Peyer's patch (tissue), 4 donors: ENCODE measurements at regions not wholly inside any gene's neighbourhood (a gene's known extent, or its start where the extent isn't known, plus 50 kb on each side); places are given as distances from the start of the nearest gene placed in this dataset.

Experiments used
- DNase-seq, 3 donors: peaks; one replicate each; pipeline ENCODE4 v3.0.0-alpha.2; 2017 to 2019
- H3K27ac ChIP-seq, 4 donors: fragments of 200-600 bp; sonication (generic); one replicate each; pipeline ENCODE4 v1.5.1; 2016 to 2019
- H3K27me3 ChIP-seq, 2 donors: fragments of 200-600 bp; sonication (generic); one replicate each; pipeline ENCODE4 v1.5.1; 2019
- H3K36me3 ChIP-seq, 3 donors: fragments of 200-600 bp; sonication (generic); one replicate each; pipeline ENCODE4 v1.5.1; 2016 to 2019
- H3K4me1 ChIP-seq, 4 donors: fragments of 200-600 bp; sonication (generic); one replicate each; pipeline ENCODE4 v1.5.1; 2016 to 2019
- H3K4me3 ChIP-seq, 4 donors: fragments of 200-600 bp; sonication (generic); 1 replicate in 3 of 4; 2 replicates in 1 of 4; pipeline ENCODE4 v1.5.1; 2016 to 2019; ENCODE audit warnings: mild to moderate bottlenecking in 1 of 4
- H3K9me3 ChIP-seq, 4 donors: fragments of 200-600 bp; sonication (generic); one replicate each; pipeline ENCODE4 v1.5.1; 2016 to 2019; ENCODE audit warnings: mild to moderate bottlenecking in 1 of 4
- CTCF ChIP-seq, 6 experiments: fragments of 450-650 bp in 4 of 6; fragments of 200-600 bp in 2 of 6; sonication (generic) in 1 of 6; IDR thresholded peaks; one replicate each; pipeline ENCODE4 v1.5.1; 2017 to 2019; ENCODE audit warnings: antibody characterized with exemption in 6 of 6, mild to moderate bottlenecking in 3 of 6, moderate library complexity in 1 of 6
- POLR2A ChIP-seq, 2 donors: fragments of 450-650 bp; IDR thresholded peaks; one replicate each; pipeline ENCODE4 v1.5.1; 2017; ENCODE audit warnings: antibody characterized with exemption in 2 of 2, mild to moderate bottlenecking in 2 of 2, moderate library complexity in 2 of 2

- no peak for TF ChIP-seq CTCF (IDR thresholded peaks at IDR 0.05)
- TF ChIP-seq POLR2A (IDR thresholded peaks at IDR 0.05): no peak
- H3K27me3 ChIP-seq: no peaks in the 10 kb centered on the region
- H3K36me3 ChIP-seq: no peaks in the 10 kb centered on the region
- H3K27ac ChIP-seq: no peak overlapping the region
- H3K4me3 ChIP-seq: no peak overlapping the region
- no peaks in the 10 kb centered on the region for H3K9me3 ChIP-seq
- no peak for DNase-seq
- no peaks in the 10 kb centered on the region for H3K4me1 ChIP-seq
These were observed 199.9 kb upstream of the KRR1 start for GRCh38 chr12:75711271-75711670.

- no peaks in the 10 kb centered on the region for H3K4me1 ChIP-seq
- no peak for TF ChIP-seq POLR2A (IDR thresholded peaks at IDR 0.05)
- no peak for TF ChIP-seq CTCF (IDR thresholded peaks at IDR 0.05)
These were observed 199.1 kb upstream of the KRR1 start for GRCh38 chr12:75710361-75711069.

DNA sequence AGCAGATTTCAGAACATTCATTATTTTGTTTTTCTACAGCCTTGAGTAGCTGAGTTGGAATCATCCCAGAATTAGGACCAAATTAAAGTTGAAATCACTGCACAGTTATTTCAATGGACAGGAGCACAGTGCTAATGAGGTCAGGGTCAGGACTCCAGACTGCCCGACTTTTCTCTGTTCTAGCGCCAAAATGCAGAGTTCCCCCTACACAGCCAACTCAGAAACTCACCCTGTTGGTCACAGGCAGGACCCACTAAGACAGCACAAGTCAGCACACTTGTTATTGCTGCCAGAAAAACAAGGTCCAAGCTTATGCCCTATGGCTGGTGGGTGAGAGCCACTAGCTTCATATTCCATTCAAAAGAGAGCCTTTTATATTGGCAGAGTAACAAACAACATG, 198.1 kb upstream of the KRR1 start:
- no peaks in the 10 kb centered on the region for H3K36me3 ChIP-seq
- no peaks in the 10 kb centered on the region for H3K4me1 ChIP-seq
- no peak for TF ChIP-seq CTCF (IDR thresholded peaks at IDR 0.05)
- TF ChIP-seq POLR2A (IDR thresholded peaks at IDR 0.05): no peak
- H3K4me3 ChIP-seq: no peak overlapping the region
- no peak for DNase-seq
- no peak overlapping the region for H3K27ac ChIP-seq
- no peaks in the 10 kb centered on the region for H3K27me3 ChIP-seq
- H3K9me3 ChIP-seq: no peaks in the 10 kb centered on the region

More at GRCh38 chr12:75710361-75711069, 199.1 kb upstream of the KRR1 start:
- Histone ChIP-seq H3K27ac (no peak overlapping the region), H3K4me3 (no peak overlapping the region), H3K36me3 (no peaks in the 10 kb centered on the region), H3K9me3 (no peaks in the 10 kb centered on the region), H3K27me3 (no peaks in the 10 kb centered on the region)
- no peak for DNase-seq

- no peak for DNase-seq
- no peaks in the 10 kb centered on the region for H3K4me1 ChIP-seq
These were observed 197.4 kb upstream of the KRR1 start for GRCh38 chr12:75708802-75709201.

DNA sequence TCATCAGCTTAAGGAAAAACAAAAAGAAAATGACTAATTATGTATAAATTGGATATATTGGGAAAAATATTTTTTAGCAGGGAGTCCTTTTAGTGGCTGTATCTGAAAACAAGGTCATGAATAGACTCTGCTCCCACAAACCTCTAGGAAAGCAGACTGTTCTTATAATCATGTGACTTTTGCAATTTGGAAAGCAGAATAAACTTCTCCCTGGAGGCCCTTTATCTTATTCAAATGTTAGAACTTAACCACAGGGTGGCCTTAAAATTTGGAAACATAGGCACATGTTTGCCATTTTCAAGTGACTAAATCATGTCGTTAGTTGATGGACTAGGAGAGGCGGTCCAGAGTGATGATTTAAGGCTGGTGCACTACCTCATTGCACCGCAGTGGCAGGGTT, 196.6 kb upstream of the KRR1 start:
- H3K4me3 ChIP-seq: no peak overlapping the region
- no peaks in the 10 kb centered on the region for H3K36me3 ChIP-seq
- H3K9me3 ChIP-seq: no peaks in the 10 kb centered on the region
- no peak for DNase-seq
- no peak overlapping the region for H3K27ac ChIP-seq
- H3K4me1 ChIP-seq: no peaks in the 10 kb centered on the region
- TF ChIP-seq POLR2A (IDR thresholded peaks at IDR 0.05) (no peak), CTCF (IDR thresholded peaks at IDR 0.05) (no peak)
- no peaks in the 10 kb centered on the region for H3K27me3 ChIP-seq

More at GRCh38 chr12:75708802-75709201, 197.4 kb upstream of the KRR1 start:
- Histone ChIP-seq H3K36me3 (no peaks in the 10 kb centered on the region), H3K9me3 (no peaks in the 10 kb centered on the region), H3K27me3 (no peaks in the 10 kb centered on the region), H3K27ac (no peak overlapping the region), H3K4me3 (no peak overlapping the region)
- TF ChIP-seq POLR2A (IDR thresholded peaks at IDR 0.05) (no peak), CTCF (IDR thresholded peaks at IDR 0.05) (no peak)
